Upper lobe of left lung (tissue), 6 donors: ENCODE measurements at regions not wholly inside any gene's neighbourhood (a gene's known extent, or its start where the extent isn't known, plus 50 kb on each side); places are given as distances from the start of the nearest gene placed in this dataset.

Experiments
- ATAC-seq, 2 donors: fragments of 200-7000 bp; cut with Tn5 transposase; one replicate each; pipeline ENCODE4 v1.9.1; 2022; ENCODE audit warnings: mild to moderate bottlenecking in 2 of 2, moderate library complexity in 2 of 2; ENCODE audit not compliant: low FRiP score in 2 of 2
- DNase-seq, 2 donors: peaks; one replicate each; pipeline ENCODE4 v3.0.0-alpha.2; 2019 to 2020
- H3K27ac ChIP-seq, 4 donors: fragments of 200-600 bp; sonication (generic); one replicate each; pipeline ENCODE4 v1.5.1; 2016 to 2019
- H3K27me3 ChIP-seq, 4 donors: fragments of 200-600 bp; sonication (generic); one replicate each; pipeline ENCODE4 v1.5.1; 2017 to 2019
- H3K36me3 ChIP-seq, 4 donors: fragments of 200-600 bp; sonication (generic); one replicate each; pipeline ENCODE4 v1.5.1; 2016 to 2019
- H3K4me1 ChIP-seq, 4 donors: fragments of 200-600 bp; sonication (generic); one replicate each; pipeline ENCODE4 v1.5.1; 2018 to 2019
- H3K4me3 ChIP-seq, 4 donors: fragments of 200-600 bp; sonication (generic); one replicate each; pipeline ENCODE4 v1.5.1; 2017 to 2019; ENCODE audit warnings: mild to moderate bottlenecking in 2 of 4, moderate library complexity in 1 of 4
- H3K9me3 ChIP-seq, 4 donors: fragments of 200-600 bp; sonication (generic); one replicate each; pipeline ENCODE4 v1.5.1; 2018 to 2019
- CTCF ChIP-seq, 6 experiments: fragments of 450-650 bp in 4 of 6; fragments of 200-600 bp in 2 of 6; sonication (generic) in 2 of 6; IDR thresholded peaks; one replicate each; pipeline ENCODE4 v1.5.1; 2016 to 2019; ENCODE audit warnings: antibody characterized with exemption in 6 of 6
- EP300 ChIP-seq, 4 donors: sonication (generic); formaldehyde crosslinking; IDR thresholded peaks; one replicate each; pipeline ENCODE4 v1.5.1; 2017; ENCODE audit warnings: antibody characterized with exemption in 4 of 4, control low read depth in 2 of 4
- POLR2A ChIP-seq, 4 donors: fragments of 450-650 bp; IDR thresholded peaks; one replicate each; pipeline ENCODE4 v1.5.1; 2016 to 2017; ENCODE audit warnings: antibody characterized with exemption in 4 of 4, mild to moderate bottlenecking in 2 of 4
- POLR2AphosphoS5 ChIP-seq, 2 donors: sonication (generic); formaldehyde crosslinking; IDR thresholded peaks; one replicate each; pipeline ENCODE4 v1.5.1; 2017; ENCODE audit warnings: antibody characterized with exemption in 2 of 2
- WGBS, 2 donors: methylation state at CpG; one replicate each; pipeline ENCODE4 v1.1.5; 2017 to 2018; 5-methylcytosine and 5-hydroxymethylcytosine counted together
- donor health status: DM: no; HTN: no; CAD: no; lungs with moderate emphysema.
- donor health status: DM: no; HTN: yes; CAD: no; lungs with severe emphysema.

- 57 to 78% methylated on average over 2 of the region's 2 CpGs for WGBS, 2 donors
- no peak for TF ChIP-seq POLR2A (IDR thresholded peaks at IDR 0.05)
- TF ChIP-seq EP300 (IDR thresholded peaks at IDR 0.05), result no peak
- no peak for TF ChIP-seq POLR2AphosphoS5 (IDR thresholded peaks at IDR 0.05)
- TF ChIP-seq CTCF (IDR thresholded peaks at IDR 0.05), result no peak
- H3K27ac ChIP-seq, result no peak overlapping the region
- DNase-seq (no peak), ATAC-seq (peak in 1 of 2 donors; percentile 49)
- no peaks in the 10 kb centered on the region for H3K4me1 ChIP-seq
- H3K27me3 ChIP-seq, result no peaks in the 10 kb centered on the region
- H3K36me3 ChIP-seq, result no peaks in the 10 kb centered on the region
- H3K9me3 ChIP-seq, result no peaks in the 10 kb centered on the region
- H3K4me3 ChIP-seq, result no peak overlapping the region
Measured at GRCh38 chr2:41735476-41735875, 312.3 kb upstream of the PKDCC start.

DNA sequence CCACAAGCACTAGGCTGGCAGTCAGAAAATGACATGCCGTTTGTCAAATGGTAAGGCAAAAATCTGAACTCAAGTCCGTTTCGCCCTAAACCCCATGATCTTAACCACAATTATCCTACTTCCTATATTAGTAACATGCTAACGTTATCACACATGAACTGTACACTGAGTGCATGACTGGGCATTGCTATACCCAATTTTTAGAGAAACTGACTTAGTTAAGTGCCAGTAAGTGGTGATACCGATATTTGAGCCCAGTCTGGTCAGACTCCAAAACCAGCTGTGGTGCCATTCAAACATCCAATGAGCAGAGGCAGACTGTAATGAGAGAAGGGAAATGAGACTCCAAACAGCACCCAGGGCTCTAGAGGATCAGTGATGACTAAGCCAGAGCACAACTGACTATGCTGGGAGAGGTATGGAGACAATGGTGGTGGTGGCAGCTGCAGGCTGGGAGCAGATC, 311.7 kb upstream of the PKDCC start:
- TF ChIP-seq POLR2A (IDR thresholded peaks at IDR 0.05) (no peak), POLR2AphosphoS5 (IDR thresholded peaks at IDR 0.05) (no peak), EP300 (IDR thresholded peaks at IDR 0.05) (no peak), CTCF (IDR thresholded peaks at IDR 0.05) (no peak)
- H3K27me3 ChIP-seq, result no peaks in the 10 kb centered on the region
- 53 to 66% methylated on average over 5 of the region's 5 CpGs for WGBS, 2 donors
- ATAC-seq (peak; percentile 11 to 68), DNase-seq (no peak)
- no peak overlapping the region for H3K27ac ChIP-seq
- H3K4me3 ChIP-seq, result no peak overlapping the region
- H3K36me3 ChIP-seq, result no peaks in the 10 kb centered on the region
- H3K4me1 ChIP-seq, result no peaks in the 10 kb centered on the region
- H3K9me3 ChIP-seq, result no peaks in the 10 kb centered on the region

GRCh38 chr2:41736586-41736985, 311.2 kb upstream of the PKDCC start:
- H3K4me3 ChIP-seq, result no peak overlapping the region
- no peaks in the 10 kb centered on the region for H3K36me3 ChIP-seq
- ATAC-seq, result peak; percentile 11 to 19
- H3K9me3 ChIP-seq, result no peaks in the 10 kb centered on the region
- H3K27ac ChIP-seq, result no peak overlapping the region
- 43 to 49% methylated on average over 3 of the region's 3 CpGs for WGBS, 2 donors
- no peaks in the 10 kb centered on the region for H3K4me1 ChIP-seq
- no peak for DNase-seq
- H3K27me3 ChIP-seq, result no peaks in the 10 kb centered on the region
- TF ChIP-seq CTCF (IDR thresholded peaks at IDR 0.05) (no peak), POLR2AphosphoS5 (IDR thresholded peaks at IDR 0.05) (no peak), POLR2A (IDR thresholded peaks at IDR 0.05) (no peak), EP300 (IDR thresholded peaks at IDR 0.05) (no peak)

DNA sequence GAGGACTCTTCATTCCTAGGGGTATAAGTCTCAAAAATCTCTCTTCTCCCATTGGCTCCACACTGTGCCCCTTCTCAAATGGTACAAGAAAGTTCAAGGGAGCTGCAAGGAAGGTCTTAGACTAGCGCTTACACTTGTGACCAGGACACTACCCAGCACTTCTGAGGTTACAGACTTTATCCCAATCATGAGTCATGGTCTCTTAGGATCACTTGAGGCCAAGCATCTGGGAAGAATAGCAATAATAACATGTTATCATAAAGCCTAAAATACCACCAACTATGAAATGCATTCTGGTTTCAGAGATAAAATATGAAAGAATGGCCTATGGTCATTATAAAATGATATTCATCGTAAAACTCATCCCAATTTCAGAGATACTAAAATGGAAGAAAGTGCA, 309.9 kb upstream of the PKDCC start:
- DNase-seq (no peak), ATAC-seq (peak in 1 of 2 donors; percentile 70)
- H3K27ac ChIP-seq, result no peak overlapping the region
- WGBS, 2 donors, result 79 to 86% methylated on average over 2 of the region's 2 CpGs
- H3K4me3 ChIP-seq, result no peak overlapping the region
- H3K36me3 ChIP-seq, result no peaks in the 10 kb centered on the region
- H3K4me1 ChIP-seq, result no peaks in the 10 kb centered on the region
- no peaks in the 10 kb centered on the region for H3K9me3 ChIP-seq
- no peak for TF ChIP-seq CTCF (IDR thresholded peaks at IDR 0.05)
- no peak for TF ChIP-seq POLR2A (IDR thresholded peaks at IDR 0.05)
- no peak for TF ChIP-seq POLR2AphosphoS5 (IDR thresholded peaks at IDR 0.05)
- TF ChIP-seq EP300 (IDR thresholded peaks at IDR 0.05), result no peak
- no peaks in the 10 kb centered on the region for H3K27me3 ChIP-seq

- TF ChIP-seq EP300 (IDR thresholded peaks at IDR 0.05), result no peak
- H3K4me1 ChIP-seq, result no peaks in the 10 kb centered on the region
- DNase-seq, result no peak
- no peak overlapping the region for H3K27ac ChIP-seq
- H3K4me3 ChIP-seq, result no peak overlapping the region
- no peaks in the 10 kb centered on the region for H3K27me3 ChIP-seq
- no peaks in the 10 kb centered on the region for H3K36me3 ChIP-seq
- WGBS, 2 donors, result 65 to 68% methylated on average over 2 of the region's 2 CpGs
- ATAC-seq, result no peak
- no peaks in the 10 kb centered on the region for H3K9me3 ChIP-seq
Measured at GRCh38 chr2:41741951-41742595, 305.7 kb upstream of the PKDCC start.
